ENCODE measurements at regions not wholly inside any gene's neighbourhood (a gene's known extent, or its start where the extent isn't known, plus 50 kb on each side); places are given as distances from the start of the nearest gene placed in this dataset.

DNA sequence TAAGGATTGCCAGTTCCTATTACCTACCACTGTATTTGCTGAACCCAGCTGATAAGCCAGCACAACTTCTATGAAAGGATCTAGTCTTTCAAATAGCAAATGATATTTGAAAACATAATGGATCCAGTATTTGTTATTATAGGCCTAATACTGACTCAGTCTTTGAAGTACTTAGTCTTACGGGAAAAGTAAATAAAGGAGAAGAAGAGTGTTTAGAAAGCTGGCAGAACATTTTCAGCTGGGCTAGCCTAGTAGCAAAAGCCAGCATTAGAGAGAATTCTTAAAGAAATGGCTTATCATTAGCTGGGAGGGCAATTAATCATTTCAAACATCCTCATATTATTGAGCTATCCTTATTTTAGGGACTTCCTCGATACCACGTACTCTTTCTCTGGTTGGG lies 101.4 kb upstream of the GOLIM4 start:
- Histone ChIP-seq H4K20me1 (ENCODE audit: insufficient read depth, low read length) (no peaks in the 10 kb centered on the region), H3K9me3 (ENCODE audit: low read length) (no peaks in the 10 kb centered on the region), H3K79me2 (ENCODE audit: insufficient read depth, low read length) (no peaks in the 10 kb centered on the region), H2AFZ (ENCODE audit: low read length) (no peak overlapping the region), H3K4me1 (ENCODE audit: insufficient read depth, low read length) (no peaks in the 10 kb centered on the region), H3K36me3 (replicated peaks in 1 of 2; ENCODE audit: control insufficient read depth in 1 of 2, insufficient read depth in 2 of 2, low read length in 2 of 2) (no peaks in the 10 kb centered on the region), H3K4me2 (ENCODE audit: low read depth, low read length) (no peak overlapping the region), H3K27me3 (ENCODE audit: control insufficient read depth in 1 of 2, insufficient read depth in 2 of 2, low read length in 2 of 2) (peaks cover 0 to 2% of the 10 kb centered on the region in 2 experiments; a peak in 1 of 5 replicates), H3K4me3 (replicated peaks in 1 of 3; ENCODE audit: insufficient read depth in 1 of 3, low read depth in 2 of 3, low read length in 3 of 3) (no peak overlapping the region), H3K27ac (ENCODE audit: extremely low read length, insufficient read depth, low read length) (no peak overlapping the region), H3K9ac (ENCODE audit: insufficient read depth, low read depth, low read length) (no peak overlapping the region)
- intact Hi-C loops (cut with micrococcal nuclease; ENCODE audit: unreplicated experiment) = no loop called here
- DNase-seq (ENCODE audit: low spot score) = peak; percentile 3
- BruUV-seq (replicated peaks) = no TSS peak
- FAIRE-seq = no peak
- ChIA-PET POLR2A (no interaction called here), CTCF (ENCODE audit: low intra/inter-chr PET ratio, low total read pairs) (no interaction called here)
- in situ Hi-C loops (cut with HindIII; ENCODE audit: extremely low pct_ligation_motif_present, low pct_unique_long_range_greater_than_20kb) = no loop called here
- TF ChIP-seq, protein P1, sequence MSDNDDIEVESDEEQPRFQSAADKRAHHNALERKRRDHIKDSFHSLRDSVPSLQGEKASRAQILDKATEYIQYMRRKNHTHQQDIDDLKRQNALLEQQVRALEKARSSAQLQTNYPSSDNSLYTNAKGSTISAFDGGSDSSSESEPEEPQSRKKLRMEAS (IDR thresholded peaks at IDR 0.05) = no peak
- TF ChIP-seq PITX1 (CRISPR knock-in tag; IDR thresholded peaks at IDR 0.05) (no peak), ZBTB40 (IDR thresholded peaks at IDR 0.05) (no peak), ZBTB40 (CRISPR knock-in tag; IDR thresholded peaks at IDR 0.05) (no peak), ZNF773 (CRISPR knock-in tag; IDR thresholded peaks at IDR 0.05; ENCODE audit: borderline replicate concordance) (no peak), ZNF530 (CRISPR knock-in tag; IDR thresholded peaks at IDR 0.05; ENCODE audit: low read depth) (no peak), KLF9 (CRISPR knock-in tag; IDR thresholded peaks at IDR 0.05; ENCODE audit: low read depth) (no peak), RAD51 (IDR thresholded peaks at IDR 0.05; ENCODE audit: borderline replicate concordance) (no peak), NFKB2 (CRISPR knock-in tag; IDR thresholded peaks at IDR 0.05; ENCODE audit: borderline replicate concordance) (no peak), HNF4A (CRISPR knock-in tag; IDR thresholded peaks at IDR 0.05) (no peak), HDAC1 (CRISPR knock-in tag; IDR thresholded peaks at IDR 0.05) (no peak), ZBTB8A (CRISPR knock-in tag; IDR thresholded peaks at IDR 0.05; ENCODE audit: borderline replicate concordance, low read depth) (no peak), JUNB (CRISPR knock-in tag; IDR thresholded peaks at IDR 0.05; ENCODE audit: borderline replicate concordance) (no peak), HMG20A (CRISPR knock-in tag; IDR thresholded peaks at IDR 0.05; ENCODE audit: borderline replicate concordance) (no peak)
- TF ChIP-seq, protein P2, sequence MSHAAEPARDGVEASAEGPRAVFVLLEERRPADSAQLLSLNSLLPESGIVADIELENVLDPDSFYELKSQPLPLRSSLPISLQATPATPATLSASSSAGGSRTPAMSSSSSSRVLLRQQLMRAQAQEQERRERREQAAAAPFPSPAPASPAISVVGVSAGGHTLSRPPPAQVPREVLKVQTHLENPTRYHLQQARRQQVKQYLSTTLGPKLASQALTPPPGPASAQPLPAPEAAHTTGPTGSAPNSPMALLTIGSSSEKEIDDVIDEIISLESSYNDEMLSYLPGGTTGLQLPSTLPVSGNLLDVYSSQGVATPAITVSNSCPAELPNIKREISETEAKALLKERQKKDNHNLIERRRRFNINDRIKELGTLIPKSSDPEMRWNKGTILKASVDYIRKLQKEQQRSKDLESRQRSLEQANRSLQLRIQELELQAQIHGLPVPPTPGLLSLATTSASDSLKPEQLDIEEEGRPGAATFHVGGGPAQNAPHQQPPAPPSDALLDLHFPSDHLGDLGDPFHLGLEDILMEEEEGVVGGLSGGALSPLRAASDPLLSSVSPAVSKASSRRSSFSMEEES (CRISPR knock-in tag; IDR thresholded peaks at IDR 0.05) = no peak
- no peak for ATAC-seq
- WGBS (ENCODE audit: low lambda C conversion rate) = 3% methylated on average over 3 of the region's 3 CpGs
